Ovary (tissue), 3 donors: ENCODE measurements at regions not wholly inside any gene's neighbourhood (a gene's known extent, or its start where the extent isn't known, plus 50 kb on each side); places are given as distances from the start of the nearest gene placed in this dataset.

Experiments used
- EP300 ChIP-seq: sonication (generic); formaldehyde crosslinking; IDR thresholded peaks from one replicate; pipeline ENCODE4 v1.6.1; 2017; ENCODE audit warnings: antibody characterized with exemption
- POLR2A ChIP-seq: fragments of 450-650 bp; IDR thresholded peaks from one replicate; pipeline ENCODE4 v1.6.1; 2017; ENCODE audit warnings: antibody characterized with exemption, mild to moderate bottlenecking, moderate library complexity
- TF ChIP-seq, protein P1 (sequence below), 3 donors: fragments of 450-650 bp in 2 of 3; fragments of 200-600 bp in 1 of 3; IDR thresholded peaks; one replicate each; pipeline versions ENCODE4 v1.5.1 to v1.8.0; 2016 to 2022; ENCODE audit warnings: antibody characterized with exemption in 3 of 3, mild to moderate bottlenecking in 1 of 3
- donor health status: DM: no; HTN: no; CAD: no.

DNA sequence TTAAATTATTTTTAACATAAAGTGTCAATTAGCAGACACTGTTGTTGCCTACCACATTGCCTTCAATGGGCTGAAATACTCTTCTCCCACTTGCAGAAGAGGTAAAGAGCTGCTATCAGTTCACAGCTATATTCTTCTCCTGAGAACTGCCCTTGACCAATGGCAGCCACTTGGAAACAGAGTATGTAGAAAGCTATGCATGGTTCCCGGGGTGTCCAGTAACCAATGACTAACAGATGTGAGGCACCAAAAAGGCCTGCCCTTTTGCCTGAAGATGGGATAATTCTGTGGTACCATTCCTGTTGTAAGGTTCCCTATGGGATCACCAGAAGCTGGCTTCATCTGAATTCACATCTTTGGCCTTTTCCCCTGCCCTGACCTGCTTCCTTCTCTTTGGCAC lies 181.4 kb upstream of the MAP3K1 start:
- TF ChIP-seq, protein P1, sequence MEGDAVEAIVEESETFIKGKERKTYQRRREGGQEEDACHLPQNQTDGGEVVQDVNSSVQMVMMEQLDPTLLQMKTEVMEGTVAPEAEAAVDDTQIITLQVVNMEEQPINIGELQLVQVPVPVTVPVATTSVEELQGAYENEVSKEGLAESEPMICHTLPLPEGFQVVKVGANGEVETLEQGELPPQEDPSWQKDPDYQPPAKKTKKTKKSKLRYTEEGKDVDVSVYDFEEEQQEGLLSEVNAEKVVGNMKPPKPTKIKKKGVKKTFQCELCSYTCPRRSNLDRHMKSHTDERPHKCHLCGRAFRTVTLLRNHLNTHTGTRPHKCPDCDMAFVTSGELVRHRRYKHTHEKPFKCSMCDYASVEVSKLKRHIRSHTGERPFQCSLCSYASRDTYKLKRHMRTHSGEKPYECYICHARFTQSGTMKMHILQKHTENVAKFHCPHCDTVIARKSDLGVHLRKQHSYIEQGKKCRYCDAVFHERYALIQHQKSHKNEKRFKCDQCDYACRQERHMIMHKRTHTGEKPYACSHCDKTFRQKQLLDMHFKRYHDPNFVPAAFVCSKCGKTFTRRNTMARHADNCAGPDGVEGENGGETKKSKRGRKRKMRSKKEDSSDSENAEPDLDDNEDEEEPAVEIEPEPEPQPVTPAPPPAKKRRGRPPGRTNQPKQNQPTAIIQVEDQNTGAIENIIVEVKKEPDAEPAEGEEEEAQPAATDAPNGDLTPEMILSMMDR (IDR thresholded peaks at IDR 0.05) = no peak
- TF ChIP-seq POLR2A = no peak
- no peak for TF ChIP-seq EP300
